ENCODE measurements at regions not wholly inside any gene's neighbourhood (a gene's known extent, or its start where the extent isn't known, plus 50 kb on each side); places are given as distances from the start of the nearest gene placed in this dataset.
"Not testable (repeated sequence)": the region's sequence is repeated elsewhere in the genome, so short reads cannot be mapped to it uniquely, and the experiment has no call there.

- Histone ChIP-seq H3K27ac (no peak overlapping the region), H3K4me3 (no peak overlapping the region), H3K9me3 (peaks cover 15% of the 10 kb centered on the region), H3K4me1 (no peaks in the 10 kb centered on the region), H3K4me2 (no peak overlapping the region)
- POLR2A ChIA-PET: no interaction called here
- TF ChIP-seq MYC (IDR thresholded peaks at IDR 0.05; ENCODE audit: borderline replicate concordance, low read length): no peak
- TF ChIP-seq EHF (CRISPR knock-in tag; IDR thresholded peaks at IDR 0.05): no peak
- no peak for TF ChIP-seq RCOR1 (IDR thresholded peaks at IDR 0.05; ENCODE audit: low read depth, low read length)
- no peak for TF ChIP-seq ATOH8 (CRISPR knock-in tag; IDR thresholded peaks at IDR 0.05; ENCODE audit: low read depth)
- no peak for TF ChIP-seq CEBPB (IDR thresholded peaks at IDR 0.05)
- TF ChIP-seq BCL3 (IDR thresholded peaks at IDR 0.05): no peak
- TF ChIP-seq HOXB5 (CRISPR knock-in tag; IDR thresholded peaks at IDR 0.05): no peak
- TF ChIP-seq ZFP36 (IDR thresholded peaks at IDR 0.05; ENCODE audit: borderline replicate concordance, partially characterized antibody): no peak
- no peak for TF ChIP-seq ESRRA (IDR thresholded peaks at IDR 0.05; ENCODE audit: borderline replicate concordance, low read length)
- TF ChIP-seq HDAC2 (IDR thresholded peaks at IDR 0.05): no peak
- TF ChIP-seq GATA3 (IDR thresholded peaks at IDR 0.05; ENCODE audit: borderline replicate concordance): no peak
- no peak for TF ChIP-seq KDM1A (IDR thresholded peaks at IDR 0.05; ENCODE audit: low read depth)
- ATAC-seq: no peak
- no peak for FAIRE-seq
- CTCF ChIA-PET: interaction anchor here (1.0 to 1.8 kb wide), 2 partner anchors 11 to 170 kb away, joined by 3 to 4 read pairs; no protein-coding TSS in a partner anchor
- DNase-seq (ENCODE audit: low read depth in 1 of 2, low spot score in 1 of 2): no peak
- WGBS (ENCODE audit: missing lambda C conversion rate): 86% methylated on average over 4 of the region's 5 CpGs
These were observed 188.5 kb downstream of the ASB1 start for GRCh38 chr2:238615187-238615586.

DNA sequence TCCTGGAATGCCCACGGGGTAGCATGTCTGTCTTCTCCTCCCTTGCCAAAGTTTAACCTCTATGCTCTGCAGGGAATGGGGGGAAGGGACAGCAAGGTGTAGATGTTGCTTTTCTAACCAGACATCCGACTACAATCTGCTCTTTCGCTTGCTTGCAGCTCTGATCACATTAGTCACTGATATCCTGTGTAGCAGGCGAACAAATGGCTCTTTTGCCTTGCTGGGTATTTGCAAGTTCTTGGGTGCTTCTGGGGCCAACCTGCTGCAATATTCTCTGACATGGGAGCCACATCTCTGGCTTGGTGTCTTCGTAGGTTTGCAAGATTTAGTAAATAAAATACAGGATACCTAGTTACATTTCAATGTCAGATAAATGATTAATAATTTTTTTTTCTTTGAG, 190.0 kb downstream of the ASB1 start:
- H3K4me1 ChIP-seq: no peaks in the 10 kb centered on the region
- H3K4me2 ChIP-seq: no peak overlapping the region
- no peak overlapping the region for H3K27ac ChIP-seq
- DNase-seq (ENCODE audit: low read depth in 1 of 2, low spot score in 1 of 2): no peak
- H3K4me3 ChIP-seq: no peak overlapping the region
- TF ChIP-seq, protein P1, sequence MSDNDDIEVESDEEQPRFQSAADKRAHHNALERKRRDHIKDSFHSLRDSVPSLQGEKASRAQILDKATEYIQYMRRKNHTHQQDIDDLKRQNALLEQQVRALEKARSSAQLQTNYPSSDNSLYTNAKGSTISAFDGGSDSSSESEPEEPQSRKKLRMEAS (IDR thresholded peaks at IDR 0.05): no peak
- TF ChIP-seq PHF8 (IDR thresholded peaks at IDR 0.05; ENCODE audit: borderline replicate concordance, low read depth) (no peak), NR3C1 (IDR thresholded peaks at IDR 0.05) (no peak), HOXB5 (CRISPR knock-in tag; IDR thresholded peaks at IDR 0.05) (no peak), JUN (IDR thresholded peaks at IDR 0.05) (no peak), MYC (IDR thresholded peaks at IDR 0.05; ENCODE audit: borderline replicate concordance, low read length) (no peak)
- ChIA-PET CTCF (interaction anchor here (1.8 kb wide), 1 partner anchor 13 kb away, joined by 4 read pairs; no protein-coding TSS in a partner anchor), POLR2A (no interaction called here)
- no peak for ATAC-seq
- 55% methylated on average over 5 of the region's 5 CpGs for WGBS (ENCODE audit: missing lambda C conversion rate)
- no peak for FAIRE-seq
- H3K9me3 ChIP-seq: peaks cover 6% of the 10 kb centered on the region; the same call in 1 of the 3 replicates

- ATAC-seq; H3K4me3 ChIP-seq; H3K9me3 ChIP-seq; DNase-seq (ENCODE audit: low read depth in 1 of 2, low spot score in 1 of 2); FAIRE-seq; H3K4me2 ChIP-seq; H3K4me1 ChIP-seq; H3K27ac ChIP-seq; POLR2A ChIA-PET: not testable (repeated sequence)
- CTCF ChIA-PET: interaction anchor here (0.6 kb wide), 1 partner anchor 64 kb away, joined by 3 read pairs; no protein-coding TSS in a partner anchor
- 31% methylated on average over 2 of the region's 2 CpGs for WGBS (ENCODE audit: missing lambda C conversion rate)
These were observed 192.0 kb downstream of the ASB1 start for GRCh38 chr2:238618494-238619283.

- ChIA-PET POLR2A (no interaction called here), CTCF (no interaction called here)
- no peak for TF ChIP-seq NFE2L2 (conservative IDR thresholded peaks at IDR 0.05; ENCODE audit: low read length)
- TF ChIP-seq RFX5 (IDR thresholded peaks at IDR 0.05): no peak
- TF ChIP-seq POLR2AphosphoS2 (conservative IDR thresholded peaks at IDR 0.05; ENCODE audit: low read length): no peak
- no peak for TF ChIP-seq CHD4 (IDR thresholded peaks at IDR 0.05; ENCODE audit: borderline replicate concordance)
- TF ChIP-seq HOXB13 (CRISPR knock-in tag; IDR thresholded peaks at IDR 0.05; ENCODE audit: low read depth): no peak
- TF ChIP-seq TP53 (CRISPR knock-in tag; IDR thresholded peaks at IDR 0.05): no peak
- WGBS (ENCODE audit: missing lambda C conversion rate): 32% methylated on average over 3 of the region's 3 CpGs
- Histone ChIP-seq H3K4me3 (no peak overlapping the region), H3K4me1 (no peaks in the 10 kb centered on the region), H3K9me3 (no peaks in the 10 kb centered on the region; the same call in 2 of the 3 replicates), H3K27ac (no peak overlapping the region), H3K4me2 (no peak overlapping the region)
- DNase-seq (ENCODE audit: low read depth in 1 of 2, low spot score in 1 of 2) (no peak), ATAC-seq (no peak), FAIRE-seq (no peak)
These were observed 201.2 kb downstream of the ASB1 start for GRCh38 chr2:238627899-238628298.

Measured in A549 (cell line).